Stomach (tissue), 8 donors: ENCODE measurements at regions not wholly inside any gene's neighbourhood (a gene's known extent, or its start where the extent isn't known, plus 50 kb on each side); places are given as distances from the start of the nearest gene placed in this dataset.

Source experiments
- DNase-seq, 2 donors: peaks; one replicate each; pipeline versions ENCODE4 v3.0.0 to v3.0.0-alpha.2; 2013 to 2019
- H3K27ac ChIP-seq, 5 donors: fragments of 200-600 bp in 4 of 5; sonication (generic) in 4 of 5; one replicate each; pipeline ENCODE4 v1.5.1; 2013 to 2019; ENCODE audit warnings: mild to moderate bottlenecking in 1 of 5, moderate library complexity in 1 of 5
- H3K27me3 ChIP-seq, 3 donors: fragments of 200-600 bp; sonication (generic); one replicate each; pipeline ENCODE4 v1.5.1; 2017 to 2019; ENCODE audit warnings: mixed run types in 1 of 3
- H3K36me3 ChIP-seq, 4 donors: fragments of 200-600 bp; sonication (generic); 1 replicate in 3 of 4; 2 replicates in 1 of 4; pipeline ENCODE4 v1.5.1; 2016 to 2019
- H3K4me1 ChIP-seq, 4 donors: fragments of 200-600 bp; sonication (generic); one replicate each; pipeline ENCODE4 v1.5.1; 2016 to 2019
- H3K4me3 ChIP-seq, 4 donors: fragments of 200-600 bp; sonication (generic) in 3 of 4; one replicate each; pipeline ENCODE4 v1.5.1; 2016 to 2019; ENCODE audit warnings: mild to moderate bottlenecking in 1 of 4
- H3K9me3 ChIP-seq, 4 donors: fragments of 200-600 bp; sonication (generic); one replicate each; pipeline ENCODE4 v1.5.1; 2016 to 2019
- EP300 ChIP-seq: sonication (generic); formaldehyde crosslinking; IDR thresholded peaks from one replicate; pipeline ENCODE4 v1.6.1; 2017; ENCODE audit warnings: antibody characterized with exemption
- POLR2A ChIP-seq, 4 donors: fragments of 450-650 bp; IDR thresholded peaks; one replicate each; pipeline ENCODE4 v1.6.1; 2016; ENCODE audit warnings: antibody characterized with exemption in 4 of 4, control low read depth in 2 of 4, mild to moderate bottlenecking in 1 of 4, moderate library complexity in 1 of 4
- POLR2AphosphoS5 ChIP-seq, 3 donors: sonication (generic); formaldehyde crosslinking; IDR thresholded peaks; one replicate each; pipeline ENCODE4 v1.6.1; 2016; ENCODE audit warnings: antibody characterized with exemption in 3 of 3
- WGBS, 5 donors: extraction: QIAGEN DNeasy Blood & Tissue Kit in 3 of 5; methylation state at CpG; one replicate each; pipeline versions ENCODE4 v1.1.5 to v1.1.7; 2013 to 2018; 5-methylcytosine and 5-hydroxymethylcytosine counted together
- intact Hi-C: fragments of 100-400 bp; cut with DNase I; formaldehyde crosslinking; loops from one replicate; pipeline ENCODE4 v1.15.1; 2023; ENCODE audit warnings: low total_unique reads
- TF ChIP-seq, protein P1 (sequence below), 7 experiments: fragments of 450-650 bp in 4 of 7; fragments of 200-600 bp in 3 of 7; sonication (generic) in 3 of 7; IDR thresholded peaks; one replicate each; pipeline ENCODE4 v1.5.1; 2016 to 2019; ENCODE audit warnings: antibody characterized with exemption in 7 of 7, control low read depth in 2 of 7, mild to moderate bottlenecking in 1 of 7
- donor health status: healthy with polysubstance abuse.
- donor health status: Bipolar disorder and iron deficiency.
- donor health status: healthy.

DNA sequence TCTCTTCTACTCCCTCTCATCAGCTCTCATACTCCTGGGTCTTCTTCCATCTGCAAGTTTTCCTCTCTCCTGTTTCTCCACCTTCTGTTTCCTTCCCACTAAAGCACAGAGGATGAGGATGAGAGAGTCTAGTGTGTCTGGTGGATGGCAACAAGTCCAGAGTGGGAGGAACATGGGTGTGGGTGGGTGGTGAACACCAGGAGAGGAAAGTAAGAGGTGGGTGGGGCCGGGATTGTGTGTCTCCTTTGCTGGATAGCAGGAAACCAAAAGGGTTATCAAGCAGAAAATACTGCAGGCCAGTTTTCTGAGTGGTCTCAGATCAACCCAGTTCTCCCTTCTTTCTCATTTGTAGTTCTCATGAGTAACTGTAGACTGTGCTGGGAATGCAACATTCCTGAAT, 52.9 kb upstream of the EPHB1 start:
- Histone ChIP-seq H3K27me3 (no peaks in the 10 kb centered on the region), H3K4me3 (no peak overlapping the region), H3K36me3 (no peaks in the 10 kb centered on the region), H3K27ac (no peak overlapping the region), H3K4me1 (no peaks in the 10 kb centered on the region), H3K9me3 (no peaks in the 10 kb centered on the region)
- WGBS, 5 donors: 50 to 79% (median 63%) methylated on average over 1 of the region's 1 CpG
- intact Hi-C loops: no loop called here
- TF ChIP-seq POLR2A (IDR thresholded peaks at IDR 0.05): no peak
- no peak for TF ChIP-seq EP300
- TF ChIP-seq POLR2AphosphoS5 (IDR thresholded peaks at IDR 0.05): no peak
- TF ChIP-seq, protein P1, sequence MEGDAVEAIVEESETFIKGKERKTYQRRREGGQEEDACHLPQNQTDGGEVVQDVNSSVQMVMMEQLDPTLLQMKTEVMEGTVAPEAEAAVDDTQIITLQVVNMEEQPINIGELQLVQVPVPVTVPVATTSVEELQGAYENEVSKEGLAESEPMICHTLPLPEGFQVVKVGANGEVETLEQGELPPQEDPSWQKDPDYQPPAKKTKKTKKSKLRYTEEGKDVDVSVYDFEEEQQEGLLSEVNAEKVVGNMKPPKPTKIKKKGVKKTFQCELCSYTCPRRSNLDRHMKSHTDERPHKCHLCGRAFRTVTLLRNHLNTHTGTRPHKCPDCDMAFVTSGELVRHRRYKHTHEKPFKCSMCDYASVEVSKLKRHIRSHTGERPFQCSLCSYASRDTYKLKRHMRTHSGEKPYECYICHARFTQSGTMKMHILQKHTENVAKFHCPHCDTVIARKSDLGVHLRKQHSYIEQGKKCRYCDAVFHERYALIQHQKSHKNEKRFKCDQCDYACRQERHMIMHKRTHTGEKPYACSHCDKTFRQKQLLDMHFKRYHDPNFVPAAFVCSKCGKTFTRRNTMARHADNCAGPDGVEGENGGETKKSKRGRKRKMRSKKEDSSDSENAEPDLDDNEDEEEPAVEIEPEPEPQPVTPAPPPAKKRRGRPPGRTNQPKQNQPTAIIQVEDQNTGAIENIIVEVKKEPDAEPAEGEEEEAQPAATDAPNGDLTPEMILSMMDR (IDR thresholded peaks at IDR 0.05): no peak
- no peak for DNase-seq

DNA sequence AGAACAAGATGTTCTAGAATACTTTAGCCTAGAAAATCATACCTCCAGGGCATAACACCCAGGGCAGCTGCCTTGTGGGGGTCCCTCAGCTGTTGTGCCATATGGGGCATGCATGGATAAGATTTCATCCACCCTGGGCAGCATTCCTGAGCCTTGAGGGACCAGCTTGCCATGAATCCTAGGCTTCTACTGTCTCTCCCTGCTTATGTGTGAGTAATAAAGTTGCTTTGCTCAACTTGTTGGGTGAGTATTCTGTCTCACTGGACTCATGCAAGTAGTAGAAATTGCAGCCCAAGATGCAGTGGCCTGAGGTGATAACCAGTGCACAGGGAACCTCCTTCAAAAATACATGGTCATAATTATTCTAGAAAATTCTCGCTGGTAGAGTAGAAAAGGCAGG, 52.1 kb upstream of the EPHB1 start:
- intact Hi-C loops: no loop called here
- no peak overlapping the region for H3K4me3 ChIP-seq
- 64 to 88% (median 75%) methylated on average over 1 of the region's 1 CpG for WGBS, 5 donors
- no peak for DNase-seq
- no peaks in the 10 kb centered on the region for H3K4me1 ChIP-seq
- no peaks in the 10 kb centered on the region for H3K27me3 ChIP-seq
- H3K27ac ChIP-seq: no peak overlapping the region
- H3K36me3 ChIP-seq: no peaks in the 10 kb centered on the region
- TF ChIP-seq POLR2AphosphoS5 (IDR thresholded peaks at IDR 0.05) (no peak), POLR2A (IDR thresholded peaks at IDR 0.05) (no peak), EP300 (no peak)
- TF ChIP-seq, protein P1 (IDR thresholded peaks at IDR 0.05): no peak
- no peaks in the 10 kb centered on the region for H3K9me3 ChIP-seq
